SKM-1 (cell line): ENCODE measurements at regions not wholly inside any gene's neighbourhood (a gene's known extent, or its start where the extent isn't known, plus 50 kb on each side); places are given as distances from the start of the nearest gene placed in this dataset.
"Not testable (repeated sequence)": the region's sequence is repeated elsewhere in the genome, so short reads cannot be mapped to it uniquely, and the experiment has no call there.

ENCODE experiments used
- DNase-seq: peaks from one replicate; lab custom pipeline; 2025; ENCODE audit not compliant: unreplicated experiment; lab: John Stamatoyannopoulos, UW

- DNase-seq = no peak
Observed at GRCh38 chr16:52309446-52310416, 237.2 kb downstream of the TOX3 start.

- no peak for DNase-seq
Observed at GRCh38 chr16:52308051-52308450, 238.9 kb downstream of the TOX3 start.

- DNase-seq = no peak
Observed at GRCh38 chr16:52301026-52301425, 245.9 kb downstream of the TOX3 start.

GRCh38 chr16:52298769-52299168 is 248.2 kb downstream of the TOX3 start:
- DNase-seq = no peak

- not testable (repeated sequence) for DNase-seq
Observed at GRCh38 chr16:52296706-52297315, 250.1 kb downstream of the TOX3 start.

GRCh38 chr16:52296076-52296475 is 250.9 kb downstream of the TOX3 start:
- DNase-seq = no peak

GRCh38 chr16:52294660-52295059 is 252.3 kb downstream of the TOX3 start:
- DNase-seq = no peak

- DNase-seq = no peak
Observed at GRCh38 chr16:52293204-52293603, 253.7 kb downstream of the TOX3 start.

- no peak for DNase-seq
Observed at GRCh38 chr16:52283584-52284375, 263.2 kb downstream of the TOX3 start.

GRCh38 chr16:52283018-52283417 is 263.9 kb downstream of the TOX3 start:
- no peak for DNase-seq

- DNase-seq = no peak
Observed at GRCh38 chr16:52280086-52280485, 266.9 kb downstream of the TOX3 start.

- DNase-seq = no peak
Observed at GRCh38 chr16:52271088-52271750, 275.7 kb downstream of the TOX3 start.

GRCh38 chr16:52265446-52265861 is 281.5 kb downstream of the TOX3 start:
- DNase-seq = no peak

- DNase-seq = no peak
Observed at GRCh38 chr16:52257534-52257933, 289.4 kb downstream of the TOX3 start.

- DNase-seq = no peak
Observed at GRCh38 chr16:52256310-52257078, 290.4 kb downstream of the TOX3 start.

- DNase-seq = no peak
Observed at GRCh38 chr16:52254746-52255145, 292.2 kb downstream of the TOX3 start.

GRCh38 chr16:52252680-52253079 is 294.3 kb downstream of the TOX3 start:
- DNase-seq = no peak

- DNase-seq = no peak
Observed at GRCh38 chr16:52251495-52251894, 295.4 kb downstream of the TOX3 start.

GRCh38 chr16:52247737-52248136 is 299.2 kb downstream of the TOX3 start:
- DNase-seq = no peak

GRCh38 chr16:52238710-52239109 is 308.2 kb downstream of the TOX3 start:
- no peak for DNase-seq
